HG02763 (cell line): ENCODE measurements at regions not wholly inside any gene's neighbourhood (a gene's known extent, or its start where the extent isn't known, plus 50 kb on each side); places are given as distances from the start of the nearest gene placed in this dataset.

ENCODE experiments used
- ATAC-seq: cut with Tn5 transposase; IDR thresholded peaks from one replicate; pipeline ENCODE4 v1.9.1; 2021; ENCODE audit warnings: mild to moderate bottlenecking, moderate library complexity; ENCODE audit not compliant: unreplicated experiment

GRCh38 chr5:107325866-107326265 is 344.9 kb downstream of the EFNA5 start:
- no peak for ATAC-seq

- ATAC-seq, result no peak
Measured at GRCh38 chr5:107324809-107325208, 345.9 kb downstream of the EFNA5 start.

GRCh38 chr5:107324071-107324470 is 346.7 kb downstream of the EFNA5 start:
- no peak for ATAC-seq

GRCh38 chr5:107323536-107323935 is 347.2 kb downstream of the EFNA5 start:
- no peak for ATAC-seq

- no peak for ATAC-seq
Measured at GRCh38 chr5:107322936-107323335, 347.8 kb downstream of the EFNA5 start.

GRCh38 chr5:107321906-107322305 is 348.8 kb downstream of the EFNA5 start:
- no peak for ATAC-seq

GRCh38 chr5:107320846-107321245 is 349.9 kb downstream of the EFNA5 start:
- no peak for ATAC-seq

GRCh38 chr5:107320376-107320775 is 350.4 kb downstream of the EFNA5 start:
- ATAC-seq, result no peak

- no peak for ATAC-seq
Measured at GRCh38 chr5:107319901-107320300, 350.8 kb downstream of the EFNA5 start.

GRCh38 chr5:107314330-107314729 is 356.4 kb downstream of the EFNA5 start:
- ATAC-seq, result no peak

- no peak for ATAC-seq
Measured at GRCh38 chr5:107313921-107314320, 356.8 kb downstream of the EFNA5 start.

- no peak for ATAC-seq
Measured at GRCh38 chr5:107313098-107313497, 357.6 kb downstream of the EFNA5 start.

GRCh38 chr5:107310181-107310580 is 360.6 kb downstream of the EFNA5 start:
- no peak for ATAC-seq

- no peak for ATAC-seq
Measured at GRCh38 chr5:107306594-107306993, 364.1 kb downstream of the EFNA5 start.

- ATAC-seq, result no peak
Measured at GRCh38 chr5:107306002-107306401, 364.7 kb downstream of the EFNA5 start.

GRCh38 chr5:107304684-107305083 is 366.1 kb downstream of the EFNA5 start:
- ATAC-seq, result no peak

- no peak for ATAC-seq
Measured at GRCh38 chr5:107303171-107303968, 367.4 kb downstream of the EFNA5 start.

- ATAC-seq, result no peak
Measured at GRCh38 chr5:107302441-107302840, 368.3 kb downstream of the EFNA5 start.

GRCh38 chr5:107301999-107302398 is 368.7 kb downstream of the EFNA5 start:
- ATAC-seq, result no peak

GRCh38 chr5:107300721-107301327 is 369.9 kb downstream of the EFNA5 start:
- no peak for ATAC-seq

- no peak for ATAC-seq
Measured at GRCh38 chr5:107296572-107296971, 374.2 kb downstream of the EFNA5 start.

GRCh38 chr5:107295914-107296313 is 374.8 kb downstream of the EFNA5 start:
- ATAC-seq, result no peak

GRCh38 chr5:107294669-107295068 is 376.1 kb downstream of the EFNA5 start:
- no peak for ATAC-seq
